Left lung (tissue), 4 donors: ENCODE measurements at regions not wholly inside any gene's neighbourhood (a gene's known extent, or its start where the extent isn't known, plus 50 kb on each side); places are given as distances from the start of the nearest gene placed in this dataset.

Experiments used
- ATAC-seq: fragments of 200-7000 bp; cut with Tn5 transposase; one replicate; pipeline ENCODE4 v1.9.1; 2020; ENCODE audit warnings: moderate library complexity
- DNase-seq, 4 donors: peaks; one replicate each; pipeline ENCODE4 v3.0.0-alpha.2; 2013 to 2020
- H3K27ac ChIP-seq, 2 donors: fragments of 200-600 bp; sonication (generic) in 1 of 2; one replicate each; pipeline versions ENCODE4 v1.5.0 to v1.8.0; 2020 to 2021
- H3K27me3 ChIP-seq, 2 donors: fragments of 200-600 bp; sonication (generic) in 1 of 2; one replicate each; pipeline versions ENCODE4 v1.5.0 to v1.8.0; 2020 to 2021
- H3K36me3 ChIP-seq, 2 donors: fragments of 200-600 bp; sonication (generic) in 1 of 2; one replicate each; pipeline versions ENCODE4 v1.5.0 to v1.8.0; 2020 to 2021
- H3K4me1 ChIP-seq, 2 donors: fragments of 200-600 bp; one replicate each; pipeline ENCODE4 v1.8.0; 2021
- H3K4me3 ChIP-seq, 2 donors: fragments of 200-600 bp; sonication (generic) in 1 of 2; one replicate each; pipeline versions ENCODE4 v1.5.0 to v1.8.0; 2020 to 2021; ENCODE audit warnings: mild to moderate bottlenecking in 1 of 2
- H3K9me3 ChIP-seq, 2 donors: fragments of 200-600 bp; sonication (generic) in 1 of 2; one replicate each; pipeline versions ENCODE4 v1.5.0 to v1.8.0; 2020 to 2021
- CTCF ChIP-seq, 2 donors: fragments of 200-600 bp; sonication (generic) in 1 of 2; IDR thresholded peaks; one replicate each; pipeline versions ENCODE4 v1.5.0 to v1.8.0; 2021; ENCODE audit warnings: antibody characterized with exemption in 2 of 2
- intact Hi-C, 2 donors: fragments of 100-400 bp; cut with DNase I; formaldehyde crosslinking; loops; one replicate each; pipeline versions ENCODE4 v1.11.2 to v1.14.2; 2022
- donor health status: DM: no; HTN: yes; CAD: no.
- donor health status: DM: no; HTN: no; CAD: no.

GRCh38 chr18:34287825-34288224 is 63.1 kb upstream of the NOL4 start:
- intact Hi-C loops: no loop called here
- ATAC-seq (no peak), DNase-seq (no peak)
- TF ChIP-seq CTCF (IDR thresholded peaks at IDR 0.05): no peak
- H3K36me3 ChIP-seq: no peaks in the 10 kb centered on the region
- no peaks in the 10 kb centered on the region for H3K4me1 ChIP-seq
- peaks cover 0 to 19% of the 10 kb centered on the region in 2 donors for H3K9me3 ChIP-seq
- no peak overlapping the region for H3K4me3 ChIP-seq
- no peak overlapping the region for H3K27ac ChIP-seq
- H3K27me3 ChIP-seq: no peaks in the 10 kb centered on the region

GRCh38 chr18:34292594-34292993 is 67.9 kb upstream of the NOL4 start:
- no peak for ATAC-seq
- intact Hi-C loops: no loop called here
- H3K9me3 ChIP-seq: peaks cover 0 to 15% of the 10 kb centered on the region in 2 donors

GRCh38 chr18:34297287-34297686 is 72.6 kb upstream of the NOL4 start:
- DNase-seq (no peak), ATAC-seq (no peak)
- intact Hi-C loops: no loop called here
- Histone ChIP-seq H3K9me3 (no peaks in the 10 kb centered on the region), H3K4me1 (no peaks in the 10 kb centered on the region), H3K4me3 (no peak overlapping the region), H3K27me3 (no peaks in the 10 kb centered on the region), H3K36me3 (no peaks in the 10 kb centered on the region), H3K27ac (no peak overlapping the region)
- TF ChIP-seq CTCF (IDR thresholded peaks at IDR 0.05): no peak

More at GRCh38 chr18:34292594-34292993, 67.9 kb upstream of the NOL4 start:
- Histone ChIP-seq H3K4me3 (no peak overlapping the region), H3K27me3 (no peaks in the 10 kb centered on the region), H3K27ac (no peak overlapping the region), H3K36me3 (no peaks in the 10 kb centered on the region), H3K4me1 (no peaks in the 10 kb centered on the region)
- TF ChIP-seq CTCF (IDR thresholded peaks at IDR 0.05): no peak
- DNase-seq: no peak

GRCh38 chr18:34299828-34300227 is 75.1 kb upstream of the NOL4 start:
- ATAC-seq (no peak), DNase-seq (no peak)
- Histone ChIP-seq H3K4me3 (no peak overlapping the region), H3K27me3 (no peaks in the 10 kb centered on the region), H3K4me1 (no peaks in the 10 kb centered on the region), H3K9me3 (no peaks in the 10 kb centered on the region), H3K27ac (no peak overlapping the region), H3K36me3 (no peaks in the 10 kb centered on the region)
- intact Hi-C loops: no loop called here
- TF ChIP-seq CTCF (IDR thresholded peaks at IDR 0.05): no peak

- no peaks in the 10 kb centered on the region for H3K27me3 ChIP-seq
- ATAC-seq (no peak), DNase-seq (no peak)
- H3K4me1 ChIP-seq: no peaks in the 10 kb centered on the region
- no peak overlapping the region for H3K4me3 ChIP-seq
- no peaks in the 10 kb centered on the region for H3K9me3 ChIP-seq
- intact Hi-C loops: no loop called here
- no peak for TF ChIP-seq CTCF (IDR thresholded peaks at IDR 0.05)
- no peak overlapping the region for H3K27ac ChIP-seq
- H3K36me3 ChIP-seq: no peaks in the 10 kb centered on the region
Observed at GRCh38 chr18:34311468-34311867, 86.8 kb upstream of the NOL4 start.
